ENCODE measurements at regions not wholly inside any gene's neighbourhood (a gene's known extent, or its start where the extent isn't known, plus 50 kb on each side); places are given as distances from the start of the nearest gene placed in this dataset.
"Not testable (repeated sequence)": the region's sequence is repeated elsewhere in the genome, so short reads cannot be mapped to it uniquely, and the experiment has no call there.

- no peak for DNase-seq (ENCODE audit: low spot score)
Observed at GRCh38 chr1:76687307-76688175, 179.7 kb upstream of the ST6GALNAC5 start.

DNA sequence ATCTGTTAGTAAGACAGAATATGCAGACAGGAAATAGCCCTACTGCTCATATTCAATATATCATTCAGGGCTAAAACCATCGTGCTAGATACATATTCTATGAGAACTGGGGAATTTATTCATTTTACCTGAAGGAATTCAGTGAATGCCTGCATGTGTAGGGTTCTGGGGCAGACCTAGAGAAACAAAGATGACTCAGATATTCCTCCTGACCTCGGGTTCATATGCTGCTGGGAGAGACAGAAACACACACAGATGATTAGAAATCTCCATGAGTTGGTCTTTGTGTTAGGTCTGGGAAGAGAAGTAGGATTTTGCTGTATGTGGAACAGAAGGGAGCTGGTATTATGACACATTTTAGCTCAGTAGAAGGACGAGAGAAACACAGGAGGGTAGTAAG, 176.5 kb upstream of the ST6GALNAC5 start:
- no peak for DNase-seq (ENCODE audit: low spot score)

DNA sequence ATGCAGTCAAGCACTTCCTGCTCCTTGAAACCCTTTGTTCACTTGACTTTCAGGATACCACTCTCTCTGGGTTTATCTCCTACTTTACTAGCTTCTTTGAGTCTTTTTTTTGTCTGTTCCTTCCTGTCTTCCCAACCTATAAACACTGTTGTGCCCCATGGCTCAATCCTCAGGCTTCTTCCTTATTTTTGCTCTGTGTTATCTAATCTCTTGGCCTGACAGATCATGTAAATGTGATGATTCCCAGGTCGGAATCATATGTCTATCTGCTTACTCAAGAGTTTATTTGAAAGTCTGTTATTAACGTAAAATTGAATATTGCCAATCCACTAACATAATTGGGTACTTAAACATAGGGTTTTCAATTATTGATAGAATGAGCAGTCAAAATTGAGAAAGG, 171.7 kb upstream of the ST6GALNAC5 start:
- no peak for DNase-seq (ENCODE audit: low spot score)

- DNase-seq (ENCODE audit: low spot score) = no peak
Observed at GRCh38 chr1:76697361-76697760, 169.9 kb upstream of the ST6GALNAC5 start.

- not testable (repeated sequence) for DNase-seq (ENCODE audit: low spot score)
Observed at GRCh38 chr1:76699646-76700045, 167.6 kb upstream of the ST6GALNAC5 start.

DNA sequence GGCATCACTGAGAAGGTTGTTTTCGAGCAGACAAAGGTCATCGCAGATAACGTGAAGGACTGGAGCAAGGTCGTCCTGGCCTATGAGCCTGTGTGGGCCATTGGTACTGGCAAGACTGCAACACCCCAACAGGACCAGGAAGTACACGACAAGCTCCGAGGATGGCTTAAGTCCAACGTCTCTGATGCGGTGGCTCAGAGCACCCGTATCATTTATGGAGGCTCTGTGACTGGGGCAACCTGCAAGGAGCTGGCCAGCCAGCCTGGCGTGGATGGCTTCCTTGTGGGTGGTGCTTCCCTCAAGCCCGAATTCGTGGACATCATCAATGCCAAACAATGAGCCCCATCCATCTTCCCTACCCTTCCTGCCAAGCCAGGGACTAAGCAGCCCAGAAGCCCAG, 167.1 kb upstream of the ST6GALNAC5 start:
- not testable (repeated sequence) for DNase-seq (ENCODE audit: low spot score)

- no peak for DNase-seq (ENCODE audit: low spot score)
Observed at GRCh38 chr1:76705560-76705959, 161.7 kb upstream of the ST6GALNAC5 start.

DNA sequence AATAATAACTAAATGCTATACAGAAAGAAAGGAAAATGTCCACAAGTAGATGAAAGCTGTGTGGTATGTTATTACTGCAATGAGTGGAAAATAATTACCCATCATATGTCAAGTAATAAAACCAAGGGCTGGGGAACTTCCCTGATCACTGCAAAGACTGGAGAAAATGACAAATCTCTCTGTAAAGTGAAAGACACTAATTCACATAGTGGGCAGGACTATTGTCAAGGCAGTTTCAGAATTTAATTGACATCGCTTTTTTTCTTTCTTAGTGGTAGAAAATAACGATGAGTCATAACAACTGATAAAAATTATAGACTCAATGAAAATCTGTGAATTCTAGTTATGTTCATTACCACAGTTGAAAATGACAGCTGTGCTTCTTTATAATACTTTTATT, 153.7 kb upstream of the ST6GALNAC5 start:
- no peak for DNase-seq (ENCODE audit: low spot score)

- no peak for DNase-seq (ENCODE audit: low spot score)
Observed at GRCh38 chr1:76715474-76715873, 151.8 kb upstream of the ST6GALNAC5 start.

- DNase-seq (ENCODE audit: low spot score) = no peak
Observed at GRCh38 chr1:76723949-76724348, 143.3 kb upstream of the ST6GALNAC5 start.

GRCh38 chr1:76724816-76725215, 142.5 kb upstream of the ST6GALNAC5 start:
- no peak for DNase-seq (ENCODE audit: low spot score)

DNA sequence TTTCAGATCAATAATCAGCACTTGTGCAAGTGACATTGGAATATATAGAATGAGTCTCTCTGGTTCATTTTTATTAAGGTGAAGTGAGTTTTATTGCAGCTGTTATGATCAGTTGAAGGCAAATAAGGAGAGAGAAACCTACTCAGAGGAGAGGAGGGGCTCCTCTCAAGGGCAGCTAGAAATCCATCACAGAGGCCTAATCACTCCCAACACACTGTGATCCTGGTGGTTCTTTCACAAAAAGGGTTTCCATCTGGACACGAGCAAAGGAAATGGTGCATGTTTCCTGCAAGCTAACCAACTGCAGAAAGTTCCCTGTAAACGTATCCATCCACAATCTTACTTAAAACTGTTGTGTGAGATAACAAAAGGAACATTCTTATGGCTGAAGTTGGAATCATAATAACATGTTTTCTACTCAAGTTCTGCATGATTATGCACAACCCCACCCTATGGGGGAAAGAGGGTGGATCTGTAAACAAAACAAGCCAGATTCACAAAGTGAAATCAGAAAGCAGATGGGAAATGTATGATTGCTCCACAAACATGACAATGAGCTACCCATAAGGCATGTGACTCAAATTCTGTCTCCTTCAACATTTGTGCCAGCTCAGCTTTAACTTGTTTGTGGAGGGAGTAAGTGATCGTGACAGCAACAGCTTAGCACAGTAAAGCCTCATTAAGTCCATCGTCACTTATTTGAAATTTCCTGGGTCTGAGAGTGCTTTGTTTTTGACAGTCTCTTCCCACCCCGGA, 141.2 kb upstream of the ST6GALNAC5 start:
- DNase-seq (ENCODE audit: low spot score) = no peak

DNA sequence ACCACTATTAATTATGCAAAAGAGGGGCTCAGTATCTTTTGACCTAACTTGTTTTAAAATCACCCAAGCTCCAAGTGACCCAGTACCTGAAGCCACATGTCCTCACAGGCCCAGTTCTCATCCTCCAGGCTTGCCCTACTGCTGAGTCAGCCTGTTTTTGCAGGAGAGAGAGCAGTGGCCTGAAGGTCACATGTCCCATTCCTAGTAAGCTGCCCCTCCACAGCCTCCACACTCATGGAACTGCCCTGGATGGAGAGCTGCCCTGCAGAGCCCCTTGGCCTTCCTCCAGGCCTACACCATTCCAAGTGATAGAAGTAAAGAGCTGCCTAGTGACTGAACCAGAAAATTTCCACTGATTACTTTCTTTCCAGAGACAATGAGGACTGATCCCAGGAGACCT, 139.8 kb upstream of the ST6GALNAC5 start:
- DNase-seq (ENCODE audit: low spot score) = no peak

DNA sequence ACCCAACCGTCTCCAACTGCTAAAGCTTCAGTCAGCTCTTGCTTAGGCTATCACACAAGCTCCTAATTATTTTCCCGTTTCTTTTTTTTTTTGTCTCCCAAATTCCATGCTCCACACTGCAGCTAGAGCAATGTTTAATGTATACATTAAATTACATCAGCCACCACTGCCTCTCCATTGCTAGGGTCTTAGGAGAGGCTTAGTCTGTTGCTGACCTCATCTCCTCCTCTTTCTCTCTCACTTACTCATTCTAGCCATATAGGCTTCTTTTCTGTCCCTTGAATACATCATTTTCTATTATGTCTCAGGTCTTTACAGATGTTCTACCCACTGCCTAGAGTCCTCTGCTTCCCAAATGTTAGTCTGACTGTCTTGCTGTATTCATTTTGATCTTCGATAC, 138.1 kb upstream of the ST6GALNAC5 start:
- DNase-seq (ENCODE audit: low spot score) = no peak

DNA sequence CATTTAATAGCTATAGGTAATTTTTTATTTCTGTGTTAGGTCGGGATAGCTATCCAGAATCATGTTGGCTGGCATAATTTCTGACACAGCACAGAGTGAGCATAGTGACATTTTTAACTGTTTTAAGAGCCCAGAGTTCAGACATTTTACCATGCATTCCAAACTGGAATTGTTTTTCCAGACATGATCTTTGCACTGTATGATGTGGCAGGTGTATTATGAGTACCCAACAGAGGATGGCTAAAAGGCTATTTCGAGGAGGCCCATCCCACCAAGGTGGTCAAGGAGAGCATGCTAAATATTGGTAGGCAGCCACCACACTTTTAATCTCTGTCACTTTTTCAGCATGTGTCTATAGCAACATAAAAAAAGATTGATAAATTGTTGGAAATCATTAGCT, 137.3 kb upstream of the ST6GALNAC5 start:
- DNase-seq (ENCODE audit: low spot score) = no peak

DNA sequence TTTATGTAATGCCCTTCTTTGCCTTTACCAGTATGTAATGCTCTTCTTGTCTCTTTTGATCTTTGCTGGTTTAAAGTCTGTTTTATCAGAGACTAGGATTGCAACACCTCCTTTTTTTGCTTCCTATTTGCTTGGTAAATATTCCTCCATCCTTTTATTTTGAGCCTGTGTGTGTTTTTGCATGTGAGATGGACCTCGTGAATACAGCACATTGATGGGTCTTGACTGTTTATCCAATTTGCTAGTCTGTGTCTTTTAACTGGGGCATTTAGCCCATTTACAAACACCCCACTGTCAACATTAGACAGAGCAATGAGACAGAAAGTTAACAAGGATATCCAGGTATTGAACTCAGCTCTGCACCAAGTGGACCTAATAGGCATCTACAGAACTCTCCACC, 128.9 kb upstream of the ST6GALNAC5 start:
- DNase-seq (ENCODE audit: low spot score) = not testable (repeated sequence)

DNA sequence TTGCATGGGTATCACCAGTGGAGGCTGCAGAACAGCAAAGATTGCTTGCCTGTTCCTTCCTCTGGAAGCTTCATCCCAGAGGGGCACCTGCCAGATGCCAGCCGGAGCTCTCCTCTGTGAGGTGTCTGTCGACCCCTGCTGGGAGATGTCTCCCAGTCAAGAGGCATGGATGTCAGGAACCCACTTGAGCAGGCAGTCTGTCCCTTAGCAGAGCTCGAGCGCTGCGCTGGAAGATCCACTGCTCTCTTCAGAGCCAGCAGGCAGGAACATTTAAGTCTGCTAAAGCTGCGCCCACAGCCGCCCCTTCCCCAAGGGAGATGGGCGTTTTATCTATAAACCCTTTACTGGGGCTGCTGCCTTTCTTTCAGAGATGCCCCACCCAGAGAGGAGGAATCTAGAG, 126.3 kb upstream of the ST6GALNAC5 start:
- DNase-seq (ENCODE audit: low spot score) = not testable (repeated sequence)

- DNase-seq (ENCODE audit: low spot score) = no peak
Observed at GRCh38 chr1:76744989-76745388, 122.3 kb upstream of the ST6GALNAC5 start.

DNA sequence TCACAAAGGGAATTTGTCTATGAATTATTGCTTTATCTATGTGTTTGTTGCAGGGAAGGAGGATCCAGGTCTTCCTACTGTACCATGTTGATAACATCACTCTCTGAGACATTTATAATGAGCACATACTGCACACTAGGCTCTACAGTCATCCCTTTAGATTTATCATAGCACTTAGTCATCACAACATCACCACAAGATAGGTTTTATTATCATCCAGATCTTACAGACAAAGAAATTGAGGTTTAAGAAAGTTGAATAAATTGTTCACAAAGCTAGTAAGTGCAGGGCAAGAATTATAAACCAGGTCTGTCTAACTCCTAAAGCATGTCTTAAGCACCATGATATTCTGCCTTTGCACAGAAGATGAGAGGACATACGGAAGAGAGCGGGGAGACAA, 121.1 kb upstream of the ST6GALNAC5 start:
- no peak for DNase-seq (ENCODE audit: low spot score)

DNA sequence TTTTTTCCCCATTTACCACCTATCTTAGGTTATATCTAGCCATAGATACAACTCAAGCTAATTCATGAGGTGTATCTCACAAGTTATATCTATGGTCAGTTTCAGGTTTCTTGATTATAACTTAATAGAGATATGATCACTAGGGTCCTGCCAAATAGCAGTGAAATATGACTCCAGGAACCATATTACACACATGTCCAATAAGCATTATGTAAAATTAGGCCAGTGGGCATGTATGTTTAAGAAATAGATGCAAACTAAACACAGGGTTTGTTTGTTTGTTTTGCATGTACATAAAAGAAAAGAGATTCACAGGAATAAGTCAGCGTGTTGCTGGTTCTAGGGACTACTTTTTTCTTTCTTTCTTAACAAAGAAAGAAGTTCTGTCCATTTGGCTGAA, 112.5 kb upstream of the ST6GALNAC5 start:
- DNase-seq (ENCODE audit: low spot score) = no peak

- DNase-seq (ENCODE audit: low spot score) = no peak
Observed at GRCh38 chr1:76759171-76759860, 108.0 kb upstream of the ST6GALNAC5 start.

DNA sequence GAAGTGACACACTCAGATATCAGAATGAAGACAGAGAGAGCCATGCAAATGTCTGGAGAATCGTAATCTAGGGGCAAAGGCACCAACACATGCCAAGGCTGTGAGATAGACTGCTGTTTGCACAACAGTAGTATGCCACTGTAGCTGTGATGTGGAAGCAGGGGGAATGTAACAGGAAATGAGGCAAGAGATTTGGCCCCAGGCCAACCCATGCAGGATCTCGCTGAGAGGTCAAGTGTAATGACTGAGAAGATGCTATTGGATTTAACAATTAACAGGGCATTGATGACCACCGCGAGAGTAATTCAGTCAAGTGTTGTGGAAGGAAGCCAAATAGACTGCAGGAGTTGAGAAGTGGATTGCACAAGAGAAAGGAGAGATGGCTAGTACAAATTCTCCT, 107.3 kb upstream of the ST6GALNAC5 start:
- no peak for DNase-seq (ENCODE audit: low spot score)

DNA sequence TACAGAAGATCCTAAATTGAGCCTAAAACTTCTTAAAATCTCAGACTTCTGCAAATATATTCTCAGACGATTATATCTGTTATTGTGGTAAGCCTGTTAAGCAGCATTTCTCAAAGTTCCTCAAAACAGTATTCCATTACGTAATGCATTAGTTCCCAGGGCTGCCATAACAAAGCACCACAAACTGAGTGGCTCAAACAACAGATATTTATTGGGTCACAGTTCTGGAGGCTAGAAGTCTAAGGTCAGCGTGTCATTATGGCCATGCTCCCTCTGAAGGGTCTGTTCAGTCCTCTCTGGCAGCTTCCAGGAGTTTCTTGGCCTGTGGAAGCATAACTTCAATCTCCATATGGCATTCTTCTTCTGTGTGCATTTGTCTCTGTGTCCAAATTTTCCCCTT, 103.5 kb upstream of the ST6GALNAC5 start:
- DNase-seq (ENCODE audit: low spot score) = no peak
